Endothelial cell of umbilical vein (primary cell): ENCODE measurements at regions not wholly inside any gene's neighbourhood (a gene's known extent, or its start where the extent isn't known, plus 50 kb on each side); places are given as distances from the start of the nearest gene placed in this dataset.

Experiments used
- BruUV-seq: library from RNA; stranded (reverse); fragments of 400-500 nt; replicated peaks from 2 replicates; lab custom pipeline; 2021; lab: Mats Ljungman, UMichigan
- CTCF ChIA-PET: fragments of 300-600, 350-600 bp; sonication (Branson Sonifier 250); formaldehyde crosslinking; loops from one replicate; lab custom pipeline; 2021; ENCODE audit warnings: antibody characterized with exemption, inconsistent platforms; lab: Charles Lee
- POLR2A ChIA-PET: fragments of 300-600, 350-600 bp; sonication (Branson Sonifier 250); formaldehyde crosslinking; loops from one replicate; lab custom pipeline; 2021; ENCODE audit warnings: antibody characterized with exemption, inconsistent platforms; lab: Charles Lee
- DNase-seq: peaks from one replicate; pipeline ENCODE4 v3.0.0-alpha.2; 2011; ENCODE audit warnings: low read depth, low spot score
- FAIRE-seq: peaks from 2 replicates; lab custom pipeline; 2011; peaks lifted over from hg19 to GRCh38; lab: Jason Lieb, UNC
- H2AFZ ChIP-seq: 2 replicates; pipeline ENCODE4 v1.6.0; 2012; ENCODE audit warnings: low read depth, low read length, control low read depth, inconsistent platforms
- H3K27ac ChIP-seq: 2 replicates; pipeline ENCODE4 v1.5.1; 2011; ENCODE audit warnings: low read depth, mild to moderate bottlenecking, control low read depth, low read length, moderate library complexity; ENCODE audit not compliant: insufficient read depth
- H3K27me3 ChIP-seq, 2 experiments: 2 replicates each; pipeline versions ENCODE4 v1.6.0 to v1.6.1; 2011; ENCODE audit warnings: low read length in 2 of 2, mixed read lengths in 1 of 2; ENCODE audit not compliant: control insufficient read depth in 2 of 2, insufficient read depth in 2 of 2
- H3K36me3 ChIP-seq, 2 experiments: 2 replicates in 1 of 2; 3 replicates in 1 of 2; pipeline ENCODE4 v1.5.1; 2011; ENCODE audit warnings: low read length in 2 of 2, mild to moderate bottlenecking in 1 of 2, moderate library complexity in 1 of 2; ENCODE audit not compliant: control insufficient read depth in 2 of 2, insufficient read depth in 2 of 2; ENCODE audit errors: extremely low read depth in 1 of 2
- H3K4me1 ChIP-seq: 3 replicates; pipeline ENCODE4 v1.5.1; 2011; ENCODE audit warnings: mild to moderate bottlenecking, low read length; ENCODE audit not compliant: control insufficient read depth, insufficient read depth; ENCODE audit errors: extremely low read depth
- H3K4me2 ChIP-seq: 2 replicates; pipeline ENCODE4 v1.6.1; 2011; ENCODE audit warnings: low read length, control low read depth, mixed read lengths; ENCODE audit not compliant: insufficient read depth
- H3K4me3 ChIP-seq, 3 experiments: fragments of 200-600 bp in 1 of 3; sonication (generic), shearing (Covaris generic) in 1 of 3; replicated peaks in 1 of 3; 2 replicates each; pipeline ENCODE4 v1.5.1; 2011 to 2016; ENCODE audit warnings: control low read depth in 3 of 3, low read length in 3 of 3, mild to moderate bottlenecking in 2 of 3, inconsistent platforms in 1 of 3, low read depth in 1 of 3, moderate library complexity in 1 of 3; ENCODE audit not compliant: insufficient read depth in 1 of 3
- H3K79me2 ChIP-seq: 2 replicates; pipeline ENCODE4 v1.6.0; 2012; ENCODE audit warnings: low read length, inconsistent platforms; ENCODE audit not compliant: control insufficient read depth, insufficient read depth
- H3K9ac ChIP-seq: replicated peaks from 2 replicates; pipeline ENCODE3; 2011; ENCODE audit warnings: low read length, control low read depth; ENCODE audit not compliant: insufficient read depth; ENCODE audit errors: extremely low read depth
- H3K9me1 ChIP-seq: replicated peaks from 3 replicates; pipeline ENCODE4 v1.6.0; 2011; ENCODE audit warnings: mild to moderate bottlenecking, low read length; ENCODE audit not compliant: control insufficient read depth, insufficient read depth; ENCODE audit errors: extremely low read depth
- H3K9me3 ChIP-seq: replicated peaks from 2 replicates; pipeline ENCODE4 v1.5.1; 2012; ENCODE audit warnings: low read length, inconsistent platforms; ENCODE audit not compliant: control insufficient read depth, insufficient read depth
- H4K20me1 ChIP-seq: replicated peaks from 2 replicates; pipeline ENCODE3; 2011; ENCODE audit warnings: mild to moderate bottlenecking, low read length; ENCODE audit not compliant: control insufficient read depth, insufficient read depth; ENCODE audit errors: extremely low read depth
- EZH2 ChIP-seq: IDR thresholded peaks from 2 replicates; pipeline ENCODE4 v1.6.1; 2012; ENCODE audit warnings: borderline replicate concordance, low read depth, mild to moderate bottlenecking, moderate library complexity, low read length, inconsistent platforms; ENCODE audit not compliant: severe bottlenecking
- FOS ChIP-seq: IDR thresholded peaks from 2 replicates; pipeline ENCODE4 v1.6.1; 2011; ENCODE audit warnings: mild to moderate bottlenecking, low read length, moderate library complexity, borderline replicate concordance; ENCODE audit not compliant: insufficient read depth
- GATA2 ChIP-seq: IDR thresholded peaks from 2 replicates; pipeline ENCODE4 v1.7.0; 2011; ENCODE audit warnings: low read depth, mild to moderate bottlenecking, moderate library complexity, mixed read lengths, low read length; ENCODE audit not compliant: insufficient read length, insufficient read depth
- JUN ChIP-seq: IDR thresholded peaks from 2 replicates; pipeline ENCODE4 v1.6.1; 2011; ENCODE audit warnings: borderline replicate concordance, low read depth; ENCODE audit not compliant: insufficient read length, insufficient read depth
- MYC ChIP-seq: IDR thresholded peaks from one replicate; pipeline ENCODE4 v1.6.1; 2011; ENCODE audit warnings: mild to moderate bottlenecking, low read depth, low read length
- POLR2A ChIP-seq: IDR thresholded peaks from 2 replicates; pipeline ENCODE4 v1.6.1; 2012; ENCODE audit warnings: low read depth, mild to moderate bottlenecking, control low read depth, low read length
- POLR2AphosphoS5 ChIP-seq: IDR thresholded peaks from 2 replicates; pipeline ENCODE4 v1.6.1; 2012; ENCODE audit warnings: low read depth, mild to moderate bottlenecking, control low read depth, low read length, moderate library complexity; ENCODE audit not compliant: insufficient read depth
- dilution Hi-C: fragments of 300-500 bp; cut with MboI; formaldehyde crosslinking; loops from one replicate; pipeline ENCODE4 v1.15.0; 2019; ENCODE audit warnings: low sequenced_read_pairs; ENCODE audit not compliant: extremely low pct_ligation_motif_present
- intact Hi-C: fragments of 100-400 bp; cut with micrococcal nuclease; formaldehyde crosslinking; loops from one replicate; pipeline ENCODE4 v1.10.0; 2022
- TF ChIP-seq, protein P1 (sequence below), 2 donors: IDR thresholded peaks; 1 replicate in 1 of 2; 2 replicates in 1 of 2; pipeline ENCODE4 v1.5.1; 2011; ENCODE audit warnings: low read length in 2 of 2, mild to moderate bottlenecking in 2 of 2, moderate library complexity in 2 of 2, control low read depth in 1 of 2, inconsistent platforms in 1 of 2, low read depth in 1 of 2; ENCODE audit not compliant: insufficient read depth in 1 of 2; ENCODE audit errors: extremely low read depth in 1 of 2
- TF ChIP-seq, protein P2 (sequence below): IDR thresholded peaks from 2 replicates; pipeline ENCODE4 v1.6.1; 2011; ENCODE audit not compliant: insufficient read depth, insufficient read length

DNA sequence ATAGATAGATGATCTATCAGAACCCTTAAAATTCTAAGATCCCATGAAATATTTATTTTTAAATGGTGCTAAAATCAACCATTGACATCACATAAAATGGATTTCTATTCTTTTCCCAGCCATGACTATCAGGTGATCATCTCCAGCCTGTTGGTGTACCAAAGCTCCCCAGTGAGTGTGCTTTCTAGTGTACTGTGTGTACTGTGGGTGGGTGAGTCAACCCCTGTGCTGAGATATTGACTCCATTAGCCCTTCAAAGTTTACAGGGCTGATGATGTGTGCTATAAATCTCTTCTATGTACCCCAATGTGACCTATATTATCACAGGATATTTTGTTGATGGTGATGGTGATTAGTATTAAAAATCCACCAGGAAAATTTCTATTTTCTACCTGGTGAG lies 344.6 kb downstream of the MMUT start:
- POLR2A ChIA-PET = no interaction called here
- BruUV-seq = no TSS peak
- FAIRE-seq (no peak), DNase-seq (no peak)
- no peak for TF ChIP-seq POLR2AphosphoS5
- TF ChIP-seq GATA2 = no peak
- no peak for TF ChIP-seq FOS
- TF ChIP-seq, protein P1, sequence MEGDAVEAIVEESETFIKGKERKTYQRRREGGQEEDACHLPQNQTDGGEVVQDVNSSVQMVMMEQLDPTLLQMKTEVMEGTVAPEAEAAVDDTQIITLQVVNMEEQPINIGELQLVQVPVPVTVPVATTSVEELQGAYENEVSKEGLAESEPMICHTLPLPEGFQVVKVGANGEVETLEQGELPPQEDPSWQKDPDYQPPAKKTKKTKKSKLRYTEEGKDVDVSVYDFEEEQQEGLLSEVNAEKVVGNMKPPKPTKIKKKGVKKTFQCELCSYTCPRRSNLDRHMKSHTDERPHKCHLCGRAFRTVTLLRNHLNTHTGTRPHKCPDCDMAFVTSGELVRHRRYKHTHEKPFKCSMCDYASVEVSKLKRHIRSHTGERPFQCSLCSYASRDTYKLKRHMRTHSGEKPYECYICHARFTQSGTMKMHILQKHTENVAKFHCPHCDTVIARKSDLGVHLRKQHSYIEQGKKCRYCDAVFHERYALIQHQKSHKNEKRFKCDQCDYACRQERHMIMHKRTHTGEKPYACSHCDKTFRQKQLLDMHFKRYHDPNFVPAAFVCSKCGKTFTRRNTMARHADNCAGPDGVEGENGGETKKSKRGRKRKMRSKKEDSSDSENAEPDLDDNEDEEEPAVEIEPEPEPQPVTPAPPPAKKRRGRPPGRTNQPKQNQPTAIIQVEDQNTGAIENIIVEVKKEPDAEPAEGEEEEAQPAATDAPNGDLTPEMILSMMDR (IDR thresholded peaks at IDR 0.05; ENCODE audit: extremely low read depth in 1 of 2, insufficient read depth in 1 of 2, low read depth in 1 of 2, low read length in 2 of 2) = no peak
- TF ChIP-seq, protein P2, sequence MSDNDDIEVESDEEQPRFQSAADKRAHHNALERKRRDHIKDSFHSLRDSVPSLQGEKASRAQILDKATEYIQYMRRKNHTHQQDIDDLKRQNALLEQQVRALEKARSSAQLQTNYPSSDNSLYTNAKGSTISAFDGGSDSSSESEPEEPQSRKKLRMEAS = no peak
- TF ChIP-seq EZH2 = no peak
- TF ChIP-seq JUN = no peak
- no peak for TF ChIP-seq MYC
- TF ChIP-seq POLR2A = no peak
- Histone ChIP-seq H3K36me3 (no peaks in the 10 kb centered on the region), H3K4me3 (no peak overlapping the region), H4K20me1 (no peaks in the 10 kb centered on the region), H3K27me3 (no peaks in the 10 kb centered on the region), H2AFZ (no peak overlapping the region), H3K4me1 (no peaks in the 10 kb centered on the region), H3K9me3 (no peaks in the 10 kb centered on the region), H3K4me2 (no peak overlapping the region), H3K9me1 (no peaks in the 10 kb centered on the region), H3K79me2 (no peaks in the 10 kb centered on the region), H3K9ac (no peak overlapping the region), H3K27ac (no peak overlapping the region)
- dilution Hi-C loops = no loop called here
- CTCF ChIA-PET = no interaction called here
- intact Hi-C loops = no loop called here
